Astrocyte (in vitro differentiated cells and primary cell): ENCODE measurements at regions not wholly inside any gene's neighbourhood (a gene's known extent, or its start where the extent isn't known, plus 50 kb on each side); places are given as distances from the start of the nearest gene placed in this dataset.

ENCODE experiments used
- CTCF ChIP-seq: IDR thresholded peaks from 2 replicates; pipeline ENCODE4 v1.5.1; 2011; ENCODE audit warnings: low read depth, mild to moderate bottlenecking, inconsistent platforms, low read length, moderate library complexity; ENCODE audit not compliant: insufficient read depth
- EZH2 ChIP-seq: IDR thresholded peaks from 2 replicates; pipeline ENCODE4 v1.6.1; 2012; ENCODE audit warnings: mild to moderate bottlenecking, low read length, inconsistent platforms; ENCODE audit not compliant: insufficient read depth

GRCh38 chr6:23199541-23199940 lies 630.2 kb downstream of the HDGFL1 start:
- TF ChIP-seq CTCF = no peak
- TF ChIP-seq EZH2 = no peak
